ENCODE measurements at regions not wholly inside any gene's neighbourhood (a gene's known extent, or its start where the extent isn't known, plus 50 kb on each side); places are given as distances from the start of the nearest gene placed in this dataset.

GRCh38 chr17:33765871-33766270 is 472.8 kb upstream of the ASIC2 start:
- no peak overlapping the region for H3K4me3 Mint-ChIP-seq (ENCODE audit: unreplicated experiment)
- H3K4me1 Mint-ChIP-seq (ENCODE audit: unreplicated experiment) = no peaks in the 10 kb centered on the region
- no peaks in the 10 kb centered on the region for H3K9me3 Mint-ChIP-seq (ENCODE audit: unreplicated experiment)
- no peak for DNase-seq (ENCODE audit: low spot score)
- no peak overlapping the region for H3K27ac Mint-ChIP-seq (ENCODE audit: unreplicated experiment)
- no peak for TF ChIP-seq CTCF (IDR thresholded peaks at IDR 0.05; ENCODE audit: unreplicated experiment)
- H3K36me3 Mint-ChIP-seq (ENCODE audit: low read depth, unreplicated experiment) = no peaks in the 10 kb centered on the region
- peaks cover 7% of the 10 kb centered on the region for H3K27me3 Mint-ChIP-seq (ENCODE audit: unreplicated experiment)

GRCh38 chr17:33766721-33767120 is 473.6 kb upstream of the ASIC2 start:
- Mint-ChIP-seq H3K9me3 (ENCODE audit: unreplicated experiment) (no peaks in the 10 kb centered on the region), H3K36me3 (ENCODE audit: low read depth, unreplicated experiment) (no peaks in the 10 kb centered on the region), H3K4me1 (ENCODE audit: unreplicated experiment) (no peaks in the 10 kb centered on the region), H3K27me3 (ENCODE audit: unreplicated experiment) (peaks cover 5% of the 10 kb centered on the region), H3K27ac (ENCODE audit: unreplicated experiment) (no peak overlapping the region), H3K4me3 (ENCODE audit: unreplicated experiment) (no peak overlapping the region)
- no peak for DNase-seq (ENCODE audit: low spot score)
- no peak for TF ChIP-seq CTCF (IDR thresholded peaks at IDR 0.05; ENCODE audit: unreplicated experiment)

DNA sequence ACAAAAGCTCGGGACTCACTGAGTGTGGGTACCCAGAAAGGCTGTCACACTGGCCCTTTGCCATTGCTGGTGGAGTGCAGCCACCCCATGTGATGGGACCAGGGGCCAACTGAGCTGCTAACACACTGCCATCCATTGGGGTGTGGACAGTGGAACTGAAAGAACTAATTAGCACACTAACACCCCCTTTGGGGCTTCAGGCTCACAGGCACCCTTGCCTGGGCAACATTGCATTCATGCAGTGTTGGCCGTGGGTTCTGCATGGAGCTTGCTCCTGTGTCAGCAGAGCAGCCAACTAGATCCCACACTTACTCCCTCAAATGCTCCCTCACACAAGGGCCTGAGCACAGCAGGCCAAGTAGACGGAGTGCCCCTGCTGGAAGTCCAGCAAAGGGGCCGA is 476.0 kb upstream of the ASIC2 start:
- H3K4me3 Mint-ChIP-seq (ENCODE audit: unreplicated experiment) = no peak overlapping the region
- no peaks in the 10 kb centered on the region for H3K9me3 Mint-ChIP-seq (ENCODE audit: unreplicated experiment)
- no peak for TF ChIP-seq CTCF (IDR thresholded peaks at IDR 0.05; ENCODE audit: unreplicated experiment)
- no peak for DNase-seq (ENCODE audit: low spot score)
- H3K4me1 Mint-ChIP-seq (ENCODE audit: unreplicated experiment) = no peaks in the 10 kb centered on the region
- H3K27ac Mint-ChIP-seq (ENCODE audit: unreplicated experiment) = no peak overlapping the region
- no peaks in the 10 kb centered on the region for H3K36me3 Mint-ChIP-seq (ENCODE audit: low read depth, unreplicated experiment)
- H3K27me3 Mint-ChIP-seq (ENCODE audit: unreplicated experiment) = peaks cover 5% of the 10 kb centered on the region

- no peak for TF ChIP-seq CTCF (IDR thresholded peaks at IDR 0.05; ENCODE audit: unreplicated experiment)
- H3K36me3 Mint-ChIP-seq (ENCODE audit: low read depth, unreplicated experiment) = no peaks in the 10 kb centered on the region
- peaks cover 3% of the 10 kb centered on the region for H3K27me3 Mint-ChIP-seq (ENCODE audit: unreplicated experiment)
- no peak overlapping the region for H3K27ac Mint-ChIP-seq (ENCODE audit: unreplicated experiment)
- no peak for DNase-seq (ENCODE audit: low spot score)
- no peak overlapping the region for H3K4me3 Mint-ChIP-seq (ENCODE audit: unreplicated experiment)
- no peaks in the 10 kb centered on the region for H3K9me3 Mint-ChIP-seq (ENCODE audit: unreplicated experiment)
- no peaks in the 10 kb centered on the region for H3K4me1 Mint-ChIP-seq (ENCODE audit: unreplicated experiment)
Measured at GRCh38 chr17:33776304-33776703, 478.8 kb upstream of the CCL2 start.

- Mint-ChIP-seq H3K27ac (ENCODE audit: unreplicated experiment) (no peak overlapping the region), H3K36me3 (ENCODE audit: low read depth, unreplicated experiment) (no peaks in the 10 kb centered on the region), H3K9me3 (ENCODE audit: unreplicated experiment) (no peaks in the 10 kb centered on the region), H3K4me3 (ENCODE audit: unreplicated experiment) (no peak overlapping the region), H3K27me3 (ENCODE audit: unreplicated experiment) (peaks cover 3% of the 10 kb centered on the region), H3K4me1 (ENCODE audit: unreplicated experiment) (no peaks in the 10 kb centered on the region)
- no peak for DNase-seq (ENCODE audit: low spot score)
- TF ChIP-seq CTCF (IDR thresholded peaks at IDR 0.05; ENCODE audit: unreplicated experiment) = no peak
Measured at GRCh38 chr17:33776903-33777302, 478.2 kb upstream of the CCL2 start.
